ENCODE measurements at regions not wholly inside any gene's neighbourhood (a gene's known extent, or its start where the extent isn't known, plus 50 kb on each side); places are given as distances from the start of the nearest gene placed in this dataset.

DNA sequence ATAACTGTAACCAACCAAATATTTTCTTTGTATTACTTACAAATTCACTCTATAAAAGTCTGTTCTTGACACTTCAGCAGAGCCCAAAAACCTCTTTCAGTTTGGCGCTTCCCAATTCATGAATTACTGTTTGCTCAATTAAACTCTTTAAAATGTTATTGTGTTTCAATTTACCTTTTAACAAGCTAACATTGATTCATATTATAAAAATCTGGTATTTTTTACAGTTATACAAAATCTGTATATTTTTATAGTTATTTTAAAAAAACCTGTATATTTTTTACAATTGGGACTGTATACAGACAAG lies 75.3 kb upstream of the E2F3 start:
- TF ChIP-seq, protein P1, sequence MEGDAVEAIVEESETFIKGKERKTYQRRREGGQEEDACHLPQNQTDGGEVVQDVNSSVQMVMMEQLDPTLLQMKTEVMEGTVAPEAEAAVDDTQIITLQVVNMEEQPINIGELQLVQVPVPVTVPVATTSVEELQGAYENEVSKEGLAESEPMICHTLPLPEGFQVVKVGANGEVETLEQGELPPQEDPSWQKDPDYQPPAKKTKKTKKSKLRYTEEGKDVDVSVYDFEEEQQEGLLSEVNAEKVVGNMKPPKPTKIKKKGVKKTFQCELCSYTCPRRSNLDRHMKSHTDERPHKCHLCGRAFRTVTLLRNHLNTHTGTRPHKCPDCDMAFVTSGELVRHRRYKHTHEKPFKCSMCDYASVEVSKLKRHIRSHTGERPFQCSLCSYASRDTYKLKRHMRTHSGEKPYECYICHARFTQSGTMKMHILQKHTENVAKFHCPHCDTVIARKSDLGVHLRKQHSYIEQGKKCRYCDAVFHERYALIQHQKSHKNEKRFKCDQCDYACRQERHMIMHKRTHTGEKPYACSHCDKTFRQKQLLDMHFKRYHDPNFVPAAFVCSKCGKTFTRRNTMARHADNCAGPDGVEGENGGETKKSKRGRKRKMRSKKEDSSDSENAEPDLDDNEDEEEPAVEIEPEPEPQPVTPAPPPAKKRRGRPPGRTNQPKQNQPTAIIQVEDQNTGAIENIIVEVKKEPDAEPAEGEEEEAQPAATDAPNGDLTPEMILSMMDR (conservative IDR thresholded peaks at IDR 0.05; ENCODE audit: low read depth, low read length) = no peak
- TF ChIP-seq EZH2 (IDR thresholded peaks at IDR 0.05; ENCODE audit: borderline replicate concordance, low read depth, low read length, poor library complexity, severe bottlenecking) = no peak
